ENCODE measurements at regions not wholly inside any gene's neighbourhood (a gene's known extent, or its start where the extent isn't known, plus 50 kb on each side); places are given as distances from the start of the nearest gene placed in this dataset.

- Mint-ChIP-seq H3K9me3 (no peaks in the 10 kb centered on the region), H3K27ac (no peak overlapping the region), H3K36me3 (peaks cover 0 to 8% of the 10 kb centered on the region in 2 donors)
- DNase-seq (ENCODE audit: low spot score in 2 of 2) (no peak), ATAC-seq (no peak)
These were observed 129.0 kb upstream of the STX18 start for GRCh38 chr4:4670869-4671268.

DNA sequence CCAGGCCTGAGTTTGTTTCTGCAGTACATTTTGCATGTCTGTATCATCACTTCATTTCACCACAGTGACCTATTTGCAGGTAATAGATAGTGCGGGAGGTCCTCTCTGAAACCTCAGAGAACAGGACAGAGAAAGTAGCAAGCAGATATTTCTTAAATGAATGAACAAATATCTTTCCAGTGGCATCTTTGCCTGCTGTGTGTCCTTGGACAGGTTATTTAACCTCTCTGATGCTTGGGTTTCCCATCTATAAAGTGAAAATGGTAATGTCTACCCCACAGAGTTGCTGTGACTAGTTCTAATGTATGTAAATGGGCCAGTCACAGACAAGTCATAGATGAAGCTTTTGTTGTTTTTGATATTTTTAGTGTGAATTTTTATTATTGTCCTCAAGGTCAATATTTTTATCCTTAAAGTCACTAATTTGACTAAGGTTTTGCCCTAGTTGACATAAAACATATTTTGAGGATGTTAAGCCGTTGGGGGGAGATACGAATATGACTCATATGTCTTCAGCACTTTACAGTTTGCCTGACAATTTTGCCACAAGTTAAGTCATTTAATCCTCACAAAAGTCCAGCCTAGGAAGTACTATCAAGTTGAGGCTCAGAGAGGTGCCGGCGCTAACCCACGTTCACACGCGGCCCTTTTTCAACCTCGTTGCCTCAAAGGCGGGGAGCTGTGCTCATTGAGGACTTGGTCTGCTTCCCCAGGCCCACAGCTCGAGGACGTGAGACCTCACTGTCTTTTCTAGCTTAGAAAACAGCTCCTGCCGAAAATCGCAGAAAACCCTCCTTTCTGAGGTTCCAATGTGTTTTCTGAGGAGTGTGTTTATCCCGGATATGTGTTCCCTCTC lies 126.7 kb upstream of the STX18 start:
- ATAC-seq, result no peak
- DNase-seq (ENCODE audit: low spot score in 2 of 2), result no peak
- Mint-ChIP-seq H3K36me3 (peaks cover 0 to 4% of the 10 kb centered on the region in 2 donors), H3K27ac (no peak overlapping the region), H3K9me3 (no peaks in the 10 kb centered on the region)

DNA sequence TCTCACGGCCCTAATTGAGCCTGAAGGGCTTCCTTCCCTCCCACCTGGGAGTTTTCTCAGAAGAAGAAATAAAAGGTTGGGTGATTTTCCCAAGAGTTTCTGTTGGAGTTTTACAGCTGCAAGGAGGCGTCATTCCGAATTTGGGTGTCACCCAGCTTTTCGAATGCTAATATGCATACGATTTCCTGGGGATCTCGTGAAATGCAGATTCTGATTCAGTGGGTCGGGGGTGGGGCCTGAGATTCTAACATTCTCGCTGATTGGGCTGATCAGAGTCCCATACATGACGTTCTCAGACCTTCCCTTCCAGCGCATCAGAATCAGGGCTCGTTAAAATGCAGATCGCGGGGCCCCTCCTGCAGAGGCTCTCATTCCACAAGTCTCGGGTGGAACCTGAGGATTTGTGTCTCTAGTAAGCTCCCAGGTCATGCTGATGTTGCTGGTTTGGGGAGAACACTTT lies 125.8 kb upstream of the STX18 start:
- ATAC-seq, result no peak
- Mint-ChIP-seq H3K36me3 (peaks cover 0 to 4% of the 10 kb centered on the region in 2 donors), H3K9me3 (no peaks in the 10 kb centered on the region), H3K27ac (no peak overlapping the region)
- DNase-seq (ENCODE audit: low spot score in 2 of 2), result no peak

DNA sequence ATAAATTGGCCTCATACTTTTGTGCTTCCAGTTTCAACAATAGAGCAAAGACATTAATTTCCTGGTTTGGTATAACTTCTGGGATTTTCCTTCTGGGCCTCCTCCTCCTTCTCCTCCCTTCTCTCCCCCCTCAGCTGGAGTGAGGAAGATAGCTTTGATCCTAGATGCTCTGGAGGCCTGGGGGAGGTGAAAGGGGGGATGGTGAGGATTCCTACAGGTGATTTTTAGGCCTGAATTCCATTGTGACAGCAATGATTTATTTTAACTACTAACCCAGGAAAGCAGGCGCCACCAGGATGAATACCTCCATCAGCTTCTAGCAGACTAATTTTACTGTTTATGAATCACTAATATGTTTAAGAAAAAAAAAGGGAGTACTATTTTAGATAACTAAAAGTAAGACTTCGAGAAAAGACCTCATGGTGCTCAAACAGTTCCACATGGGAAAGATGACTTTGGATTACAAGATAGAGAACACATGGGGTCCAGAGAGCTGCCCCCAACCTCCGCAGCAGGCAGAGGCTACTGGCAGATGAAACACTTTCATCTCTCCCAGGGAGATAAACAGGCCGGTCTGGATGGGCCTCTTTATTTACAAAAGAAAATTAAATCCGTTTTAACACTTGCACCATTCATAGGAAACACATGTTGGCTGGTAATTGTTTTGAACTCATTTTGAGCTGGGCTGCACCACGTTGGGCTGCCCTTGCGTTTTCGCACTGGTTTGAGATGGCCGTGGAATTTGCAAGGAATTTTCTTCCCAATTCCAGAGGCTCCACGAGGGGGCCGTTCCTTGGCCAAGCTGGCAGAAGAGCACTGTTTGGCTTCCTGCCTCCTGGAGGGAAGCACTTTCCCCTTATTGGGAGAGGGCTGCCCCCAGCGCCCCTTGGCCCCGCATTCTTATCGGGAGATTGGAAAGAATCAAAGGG lies 125.1 kb upstream of the STX18 start:
- Mint-ChIP-seq H3K9me3 (no peaks in the 10 kb centered on the region), H3K27ac (no peak overlapping the region)

DNA sequence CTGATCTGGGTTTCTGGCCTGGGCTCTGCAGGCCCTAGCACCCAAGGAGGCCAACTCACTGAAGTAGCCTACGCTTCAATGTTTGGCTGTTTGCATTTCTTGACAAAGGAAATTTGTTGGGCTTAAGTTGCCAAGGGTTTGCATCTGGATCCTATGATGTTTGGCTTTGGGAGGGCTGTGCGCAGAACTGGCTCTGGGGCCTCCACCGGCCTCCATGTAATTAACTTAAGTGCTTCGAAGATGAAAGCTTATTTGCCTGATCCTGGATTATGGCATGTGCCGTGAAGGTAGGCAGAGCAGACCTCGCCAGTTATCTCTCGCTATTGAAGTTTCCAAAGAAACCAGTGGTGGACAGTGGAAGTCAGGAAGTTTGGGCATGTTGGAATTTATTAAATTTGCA lies 124.3 kb upstream of the STX18 start:
- ATAC-seq, result no peak
- H3K36me3 Mint-ChIP-seq, result peaks cover 0 to 4% of the 10 kb centered on the region in 2 donors

More for the DNA sequence above, 125.1 kb upstream of the STX18 start:
- no peak for ATAC-seq
- peaks cover 0 to 4% of the 10 kb centered on the region in 2 donors for H3K36me3 Mint-ChIP-seq
- DNase-seq (ENCODE audit: low spot score in 2 of 2), result no peak

GRCh38 chr4:4664234-4664633 lies 122.4 kb upstream of the STX18 start:
- Mint-ChIP-seq H3K27ac (no peak overlapping the region), H3K36me3 (peaks cover 0 to 4% of the 10 kb centered on the region in 2 donors), H3K9me3 (no peaks in the 10 kb centered on the region)
- DNase-seq (ENCODE audit: low spot score in 2 of 2) (no peak), ATAC-seq (no peak)

More for the DNA sequence above, 124.3 kb upstream of the STX18 start:
- no peak overlapping the region for H3K27ac Mint-ChIP-seq
- no peaks in the 10 kb centered on the region for H3K9me3 Mint-ChIP-seq
- no peak for DNase-seq (ENCODE audit: low spot score in 2 of 2)

- Mint-ChIP-seq H3K27ac (no peak overlapping the region), H3K9me3 (no peaks in the 10 kb centered on the region)
These were observed 121.2 kb upstream of the STX18 start for GRCh38 chr4:4663028-4663427.

GRCh38 chr4:4662230-4662629 lies 120.4 kb upstream of the STX18 start:
- Mint-ChIP-seq H3K9me3 (no peaks in the 10 kb centered on the region), H3K36me3 (peaks cover 0 to 11% of the 10 kb centered on the region in 2 donors), H3K27ac (peak overlapping the region in 1 of 2 donors; percentile 35)
- ATAC-seq (no peak), DNase-seq (ENCODE audit: low spot score in 2 of 2) (no peak)

More at GRCh38 chr4:4663028-4663427, 121.2 kb upstream of the STX18 start:
- ATAC-seq (no peak), DNase-seq (ENCODE audit: low spot score in 2 of 2) (no peak)
- peaks cover 0 to 4% of the 10 kb centered on the region in 2 donors for H3K36me3 Mint-ChIP-seq

- no peak for DNase-seq (ENCODE audit: low spot score in 2 of 2)
- peaks cover 0 to 11% of the 10 kb centered on the region in 2 donors for H3K36me3 Mint-ChIP-seq
- ATAC-seq, result no peak
- H3K9me3 Mint-ChIP-seq, result no peaks in the 10 kb centered on the region
- no peak overlapping the region for H3K27ac Mint-ChIP-seq
These were observed 118.2 kb upstream of the STX18 start for GRCh38 chr4:4659871-4660651.

- no peaks in the 10 kb centered on the region for H3K9me3 Mint-ChIP-seq
- no peak for DNase-seq (ENCODE audit: low spot score in 2 of 2)
- ATAC-seq, result no peak
- H3K27ac Mint-ChIP-seq, result no peak overlapping the region
- H3K36me3 Mint-ChIP-seq, result peaks cover 0 to 11% of the 10 kb centered on the region in 2 donors
These were observed 116.2 kb upstream of the STX18 start for GRCh38 chr4:4658052-4658451.

DNA sequence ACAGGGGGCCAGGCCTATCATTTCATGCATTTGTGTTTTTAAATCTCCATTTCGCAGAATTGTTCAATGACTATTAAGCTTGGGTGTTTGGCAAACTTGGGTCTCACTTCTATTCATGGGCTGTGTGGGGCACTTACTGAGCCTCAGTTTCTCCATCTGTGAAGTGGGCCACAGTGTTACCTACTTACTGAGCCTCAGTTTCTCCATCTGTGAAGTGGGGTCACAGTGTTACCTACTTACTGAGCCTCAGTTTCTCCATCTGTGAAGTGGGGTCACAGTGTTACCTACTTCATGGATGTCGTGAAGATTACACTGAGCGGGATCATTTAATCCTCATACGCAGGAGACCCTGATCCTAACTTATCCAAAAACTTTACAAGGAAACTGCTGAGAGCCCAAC lies 115.1 kb upstream of the STX18 start:
- no peak for DNase-seq (ENCODE audit: low spot score in 2 of 2)
- Mint-ChIP-seq H3K9me3 (no peaks in the 10 kb centered on the region), H3K36me3 (peaks cover 0 to 11% of the 10 kb centered on the region in 2 donors)

DNA sequence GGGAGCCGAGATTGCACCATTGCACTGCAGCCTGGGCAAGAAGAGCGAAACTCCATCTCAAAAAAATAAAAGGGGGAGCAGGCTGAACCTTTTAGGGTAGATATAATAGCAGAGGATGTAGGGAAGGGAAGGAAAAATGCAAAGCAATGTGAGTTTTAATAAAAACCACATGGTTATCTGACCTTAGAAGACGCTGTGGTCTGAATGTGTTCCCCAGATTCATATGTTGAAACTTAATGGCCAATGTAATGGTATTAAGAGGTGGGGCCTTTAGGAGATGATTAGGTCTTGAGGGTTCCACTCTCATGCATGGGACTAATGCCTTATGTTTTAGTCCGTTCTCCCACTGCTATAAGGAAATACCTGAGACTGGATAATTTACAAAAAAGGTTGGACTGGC lies 114.1 kb upstream of the STX18 start:
- Mint-ChIP-seq H3K9me3 (no peaks in the 10 kb centered on the region), H3K36me3 (peaks cover 0 to 11% of the 10 kb centered on the region in 2 donors), H3K27ac (peak overlapping the region in 1 of 2 donors; percentile 40)
- ATAC-seq (no peak), DNase-seq (ENCODE audit: low spot score in 2 of 2) (no peak)

More for the DNA sequence above, 115.1 kb upstream of the STX18 start:
- no peak overlapping the region for H3K27ac Mint-ChIP-seq
- ATAC-seq, result no peak

- ATAC-seq, result no peak
- DNase-seq (ENCODE audit: low spot score in 2 of 2), result no peak
- Mint-ChIP-seq H3K36me3 (peaks cover 0 to 11% of the 10 kb centered on the region in 2 donors), H3K27ac (no peak overlapping the region), H3K9me3 (no peaks in the 10 kb centered on the region)
These were observed 113.2 kb upstream of the STX18 start for GRCh38 chr4:4655011-4655410.

GRCh38 chr4:4651811-4652755 lies 110.2 kb upstream of the STX18 start:
- ATAC-seq (no peak), DNase-seq (ENCODE audit: low spot score in 2 of 2) (no peak)
- no peak overlapping the region for H3K27ac Mint-ChIP-seq
- no peaks in the 10 kb centered on the region for H3K9me3 Mint-ChIP-seq
- no peaks in the 10 kb centered on the region for H3K36me3 Mint-ChIP-seq

GRCh38 chr4:4647041-4647440 lies 105.2 kb upstream of the STX18 start:
- ATAC-seq, result no peak
- no peaks in the 10 kb centered on the region for H3K9me3 Mint-ChIP-seq
- H3K27ac Mint-ChIP-seq, result no peak overlapping the region
- no peaks in the 10 kb centered on the region for H3K36me3 Mint-ChIP-seq
- DNase-seq (ENCODE audit: low spot score in 2 of 2), result no peak
